HUDEP-2 (cell line): ENCODE measurements at regions not wholly inside any gene's neighbourhood (a gene's known extent, or its start where the extent isn't known, plus 50 kb on each side); places are given as distances from the start of the nearest gene placed in this dataset.
A peak's percentile ranks its signal among the peaks of the same experiment; 100 is the strongest.
"Not testable (repeated sequence)": the region's sequence is repeated elsewhere in the genome, so short reads cannot be mapped to it uniquely, and the experiment has no call there.

Source experiments
- DNase-seq, 76 experiments: peaks; one replicate each; lab custom pipeline; 2025; ENCODE audit not compliant: unreplicated experiment in 76 of 76; lab: John Stamatoyannopoulos, UW

GRCh38 chr10:25707976-25708671 is 225.9 kb upstream of the MYO3A start:
- DNase-seq = no peak

- no peak for DNase-seq
Measured at GRCh38 chr10:25713894-25714240, 220.2 kb upstream of the MYO3A start.

- DNase-seq = no peak
Measured at GRCh38 chr10:25724241-25724640, 209.8 kb upstream of the MYO3A start.

- peak in 28 of 76 experiments; percentile 1 to 53 (median 26) for DNase-seq
Measured at GRCh38 chr10:25725917-25726716, 207.9 kb upstream of the MYO3A start.

GRCh38 chr10:25738776-25739175 is 195.3 kb upstream of the MYO3A start:
- DNase-seq = no peak

- no peak for DNase-seq
Measured at GRCh38 chr10:25743832-25744231, 190.2 kb upstream of the MYO3A start.

- DNase-seq = no peak
Measured at GRCh38 chr10:25744574-25744973, 189.5 kb upstream of the MYO3A start.

- DNase-seq = no peak
Measured at GRCh38 chr10:25745976-25746375, 188.1 kb upstream of the MYO3A start.

GRCh38 chr10:25747084-25747483 is 186.9 kb upstream of the MYO3A start:
- no peak for DNase-seq

GRCh38 chr10:25748509-25748908 is 185.5 kb upstream of the MYO3A start:
- no peak for DNase-seq

GRCh38 chr10:25753776-25754175 is 180.3 kb upstream of the MYO3A start:
- DNase-seq = no peak

- DNase-seq = not testable (repeated sequence)
Measured at GRCh38 chr10:25755874-25756273, 178.2 kb upstream of the MYO3A start.

- no peak for DNase-seq
Measured at GRCh38 chr10:25756784-25757183, 177.2 kb upstream of the MYO3A start.

GRCh38 chr10:25758041-25758457 is 176.0 kb upstream of the MYO3A start:
- DNase-seq = peak in 12 of 76 experiments; percentile 1 to 39 (median 6)

- DNase-seq = no peak
Measured at GRCh38 chr10:25758511-25758910, 175.5 kb upstream of the MYO3A start.

- DNase-seq = no peak
Measured at GRCh38 chr10:25761937-25762336, 172.1 kb upstream of the MYO3A start.

GRCh38 chr10:25766213-25766612 is 167.8 kb upstream of the MYO3A start:
- DNase-seq = no peak

GRCh38 chr10:25766687-25767221 is 167.3 kb upstream of the MYO3A start:
- peak in 12 of 76 experiments; percentile 1 to 29 (median 12) for DNase-seq

- DNase-seq = no peak
Measured at GRCh38 chr10:25768167-25768566, 165.9 kb upstream of the MYO3A start.

- no peak for DNase-seq
Measured at GRCh38 chr10:25778646-25779045, 155.4 kb upstream of the MYO3A start.

- no peak for DNase-seq
Measured at GRCh38 chr10:25786161-25786560, 147.9 kb upstream of the MYO3A start.

- no peak for DNase-seq
Measured at GRCh38 chr10:25786899-25787298, 147.1 kb upstream of the MYO3A start.
